HG02870 (cell line): ENCODE measurements at regions not wholly inside any gene's neighbourhood (a gene's known extent, or its start where the extent isn't known, plus 50 kb on each side); places are given as distances from the start of the nearest gene placed in this dataset.
"Not testable (repeated sequence)": the region's sequence is repeated elsewhere in the genome, so short reads cannot be mapped to it uniquely, and the experiment has no call there.

Experiments
- ATAC-seq: cut with Tn5 transposase; IDR thresholded peaks from one replicate; pipeline ENCODE4 v1.9.1; 2021; ENCODE audit warnings: mild to moderate bottlenecking, moderate library complexity; ENCODE audit not compliant: unreplicated experiment

DNA sequence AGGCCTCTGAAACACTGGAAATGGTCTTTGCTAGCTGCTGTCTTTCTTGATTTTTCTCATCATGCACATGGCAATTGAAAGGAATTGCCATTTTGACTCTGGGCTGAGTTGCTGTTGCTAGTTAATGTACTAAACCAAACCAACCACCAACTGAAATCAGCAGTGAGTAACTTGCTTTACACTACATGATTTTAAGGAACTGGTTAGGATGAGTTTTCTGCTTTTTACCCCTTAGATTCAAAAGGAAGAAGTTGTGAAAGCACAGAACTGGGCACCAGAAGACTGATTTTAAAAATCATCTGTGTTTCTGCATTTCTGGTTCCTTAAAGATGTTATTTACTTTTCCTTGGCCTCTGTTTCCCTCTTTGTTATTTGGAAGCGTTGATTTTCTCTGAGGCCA, 361.9 kb downstream of the HLX start:
- no peak for ATAC-seq

DNA sequence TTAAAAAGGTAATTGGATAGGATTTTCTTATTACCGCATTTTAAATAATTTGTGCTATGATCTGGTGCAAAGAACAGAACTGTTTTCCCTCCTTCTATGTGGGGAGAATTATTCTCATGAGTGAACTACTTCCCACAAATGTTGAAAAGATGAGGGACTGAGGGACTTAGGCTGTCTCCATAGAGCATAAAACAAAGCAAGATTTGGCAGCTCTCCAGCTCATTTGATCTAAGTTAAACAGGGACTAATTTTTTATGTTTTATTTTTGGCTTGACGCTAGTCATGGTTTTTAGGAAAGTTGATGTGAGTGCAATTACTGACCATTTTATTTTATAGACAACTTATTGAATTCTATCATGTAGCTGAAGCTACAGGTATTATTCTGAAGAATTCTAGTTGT, 362.3 kb downstream of the HLX start:
- ATAC-seq = no peak

DNA sequence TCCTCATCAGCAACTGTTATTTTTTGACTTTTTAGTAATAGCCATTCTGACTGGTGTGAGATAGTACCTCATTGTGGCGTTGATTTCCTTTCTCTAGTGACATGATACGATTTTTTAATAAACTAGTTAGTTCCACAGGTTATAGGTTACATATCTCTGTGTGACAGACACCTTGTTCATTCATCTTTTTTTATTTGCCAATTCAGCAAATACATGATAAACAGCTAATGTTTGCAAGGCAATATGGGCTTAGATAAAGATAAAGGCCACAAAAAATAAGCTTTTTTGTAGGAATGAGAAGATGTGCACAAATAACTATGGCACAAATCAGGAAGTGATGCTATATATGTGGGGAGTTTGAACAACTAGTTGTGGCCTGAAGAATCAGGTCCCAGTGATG, 366.8 kb downstream of the HLX start:
- no peak for ATAC-seq

DNA sequence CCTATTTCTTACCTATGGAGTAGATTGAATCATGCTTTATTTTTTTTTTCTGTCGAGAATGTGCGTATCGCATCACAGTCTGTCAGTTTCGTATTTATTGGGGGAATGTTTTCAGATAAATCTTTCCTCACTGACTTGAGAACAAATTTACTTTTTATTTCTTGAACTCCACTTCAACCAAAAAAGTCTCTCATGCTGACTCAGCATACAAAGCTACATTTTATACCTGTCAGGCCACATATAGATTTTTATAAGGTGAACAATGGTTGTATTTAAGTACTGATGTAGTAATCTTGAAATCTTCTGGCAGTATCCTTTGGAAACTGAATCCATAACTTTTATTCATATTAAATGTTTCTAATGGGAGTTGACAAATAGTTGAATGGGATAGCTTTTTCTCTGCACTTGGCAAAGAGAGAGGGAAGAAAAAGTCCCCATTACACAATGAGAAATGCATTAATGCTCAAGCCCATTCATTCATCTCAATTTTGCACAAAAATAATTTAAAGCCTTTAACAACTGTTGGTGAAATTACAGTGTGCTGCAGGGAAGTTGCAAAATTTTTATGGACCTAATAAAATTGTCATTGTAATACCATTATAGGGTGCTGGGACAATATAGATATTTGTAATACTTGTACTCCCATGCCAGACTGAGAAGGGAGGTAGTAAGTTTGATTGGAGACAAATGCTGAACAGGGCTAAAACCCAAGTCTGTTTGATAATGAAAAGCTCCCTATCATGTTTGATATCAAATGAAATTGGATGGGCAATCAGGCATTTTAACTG, 367.6 kb downstream of the HLX start:
- no peak for ATAC-seq

DNA sequence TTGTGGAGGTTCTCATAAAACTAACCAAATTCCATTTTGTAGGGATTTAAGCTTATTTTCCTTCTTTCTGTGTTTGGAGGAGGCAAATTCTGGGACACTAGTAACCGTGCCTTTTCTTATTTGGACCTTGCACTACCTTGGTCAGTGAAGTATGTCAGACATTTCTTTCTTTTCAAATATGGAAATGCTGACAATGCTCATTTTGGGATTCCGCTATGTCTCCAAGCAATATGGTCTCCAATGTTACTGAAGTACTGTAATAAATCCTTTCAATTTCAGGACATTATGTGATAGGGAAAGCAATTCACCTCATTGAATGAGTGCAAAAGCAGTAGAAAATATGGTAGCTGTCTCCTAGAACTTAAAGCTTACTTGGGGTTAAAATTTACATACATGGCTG, 372.3 kb downstream of the HLX start:
- no peak for ATAC-seq

DNA sequence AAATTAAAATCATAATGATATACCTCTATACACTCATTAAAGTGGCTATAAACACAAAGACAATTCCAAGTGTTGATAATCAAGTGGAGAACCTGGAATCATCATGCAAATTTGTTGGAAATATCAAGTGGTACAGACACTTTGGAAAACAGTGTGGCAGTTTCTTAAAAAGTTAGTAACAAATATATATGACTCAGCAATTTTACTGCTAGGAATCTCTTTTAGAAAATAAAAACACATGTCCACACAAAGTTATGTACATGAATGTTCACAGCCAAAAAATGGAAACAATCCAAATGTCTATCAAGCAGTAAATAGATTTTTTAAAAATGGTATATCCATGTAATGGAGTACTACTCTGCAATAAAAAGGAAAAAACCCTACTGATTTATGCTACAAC, 375.6 kb downstream of the HLX start:
- ATAC-seq = no peak

DNA sequence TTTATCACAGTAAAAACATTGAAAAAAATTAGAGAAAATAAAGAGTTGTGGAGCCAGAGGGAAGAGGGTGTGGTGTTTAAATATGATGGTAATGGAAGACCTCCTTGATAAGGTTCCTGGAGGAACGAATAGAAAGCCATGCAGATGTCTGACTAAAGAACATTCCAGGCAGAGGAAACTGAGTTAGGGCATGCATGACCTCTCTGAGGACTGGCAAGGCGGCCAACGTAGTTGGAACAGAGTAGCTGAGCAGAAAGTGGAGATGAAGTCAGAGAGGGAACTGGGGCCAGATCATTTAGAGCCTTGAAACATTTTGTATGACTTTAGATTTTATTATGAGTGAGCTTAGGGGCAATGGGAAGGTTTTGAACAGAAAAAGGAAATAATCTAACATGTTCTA, 377.5 kb downstream of the HLX start:
- no peak for ATAC-seq

DNA sequence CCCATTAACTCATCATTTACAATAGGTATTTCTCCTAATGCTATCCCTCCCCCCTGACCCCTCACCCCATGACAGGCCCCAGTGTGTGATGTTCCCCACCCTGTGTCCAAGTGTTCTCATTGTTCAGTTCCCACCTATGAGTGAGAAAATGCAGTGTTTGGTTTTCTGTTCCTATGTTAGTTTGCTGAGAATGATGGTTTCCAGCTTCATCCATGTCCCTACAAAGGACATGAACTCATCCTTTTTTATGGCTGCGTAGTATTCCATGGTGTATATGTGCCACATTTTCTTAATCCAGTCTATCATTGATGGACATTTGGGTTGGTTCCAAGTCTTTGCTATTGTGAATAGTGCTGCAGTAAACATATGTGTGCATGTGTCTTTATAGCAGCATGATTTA, 378.3 kb downstream of the HLX start:
- ATAC-seq = not testable (repeated sequence)

DNA sequence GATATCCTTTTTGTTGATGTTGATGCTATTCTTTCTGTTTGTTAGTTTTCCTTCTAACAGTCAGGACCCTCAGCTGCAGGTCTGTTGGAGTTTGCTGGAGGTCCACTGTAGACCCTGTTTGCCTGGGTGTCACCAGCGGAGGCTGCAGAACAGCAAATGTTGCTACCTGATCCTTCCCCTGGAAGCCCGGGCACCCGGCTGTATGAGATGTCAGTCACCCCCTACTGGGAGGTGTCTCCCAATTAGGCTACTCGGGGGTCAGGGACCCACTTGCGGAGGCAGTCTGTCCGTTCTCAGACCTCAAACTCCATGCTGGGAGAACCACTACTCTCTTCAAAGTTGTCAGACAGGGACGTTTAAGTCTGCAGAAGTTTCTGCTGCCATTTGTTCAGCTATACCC, 383.4 kb downstream of the HLX start:
- not testable (repeated sequence) for ATAC-seq

DNA sequence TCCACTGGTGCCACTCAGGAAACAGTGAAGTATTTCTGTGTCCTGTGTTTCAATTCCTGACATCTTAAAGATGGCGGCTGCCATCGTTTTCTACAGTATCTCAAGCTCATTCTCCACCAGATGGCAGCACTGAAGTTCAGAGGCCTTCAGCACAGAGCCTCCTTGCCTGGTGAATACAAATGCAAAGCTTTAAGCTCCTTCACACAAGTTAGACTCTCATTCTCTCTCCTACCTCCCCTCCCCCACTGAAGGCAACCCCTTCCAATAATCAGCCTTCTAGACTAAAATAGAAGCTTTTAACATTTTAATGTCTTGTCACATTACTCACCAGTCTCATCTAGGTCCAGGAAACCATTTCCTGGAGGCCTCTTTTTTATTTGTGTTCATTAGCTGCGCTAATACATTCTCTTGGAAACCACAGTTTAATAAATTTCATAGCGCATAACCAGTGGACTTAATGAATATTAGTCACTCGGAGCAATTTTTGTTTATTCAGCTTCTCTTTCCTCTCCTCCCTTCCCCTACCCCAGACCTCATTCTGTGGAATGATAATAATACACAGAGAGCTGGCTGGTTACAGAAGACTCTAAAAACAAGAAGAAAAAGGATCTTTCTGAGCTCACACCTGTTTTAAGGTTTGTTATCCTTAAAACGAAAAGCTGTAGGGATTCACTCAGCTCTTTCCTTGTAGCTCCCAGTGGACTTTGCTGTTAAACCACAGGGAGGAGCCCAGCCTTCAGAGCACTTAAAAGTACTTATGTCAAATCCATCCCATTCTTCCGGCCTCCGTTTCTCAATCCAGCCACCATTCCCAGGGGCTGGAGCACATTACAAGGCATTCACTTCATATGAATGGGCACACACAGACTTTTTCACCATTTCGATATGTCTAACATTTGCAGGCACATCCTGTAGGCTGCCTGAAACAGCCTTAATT, 384.9 kb downstream of the HLX start:
- peak; percentile 96 for ATAC-seq

DNA sequence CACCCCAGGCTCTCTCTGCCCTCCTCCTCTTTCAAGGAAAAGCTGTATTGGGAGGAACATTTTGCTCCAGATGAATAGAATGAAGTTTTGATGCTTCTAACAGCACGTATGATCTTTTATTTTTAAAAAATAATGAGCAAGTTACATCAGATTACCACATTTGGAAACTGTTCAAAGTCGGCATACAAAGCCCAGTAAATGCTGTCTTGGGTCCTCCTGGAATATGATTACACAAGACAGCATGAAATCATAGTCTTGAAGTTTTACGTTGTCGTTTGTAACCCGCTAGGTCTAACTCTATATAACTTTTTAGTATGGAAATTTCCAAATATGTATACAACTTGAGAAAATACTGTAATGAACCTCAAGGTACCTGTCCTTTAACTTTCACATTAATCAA, 385.6 kb downstream of the HLX start:
- ATAC-seq = no peak

DNA sequence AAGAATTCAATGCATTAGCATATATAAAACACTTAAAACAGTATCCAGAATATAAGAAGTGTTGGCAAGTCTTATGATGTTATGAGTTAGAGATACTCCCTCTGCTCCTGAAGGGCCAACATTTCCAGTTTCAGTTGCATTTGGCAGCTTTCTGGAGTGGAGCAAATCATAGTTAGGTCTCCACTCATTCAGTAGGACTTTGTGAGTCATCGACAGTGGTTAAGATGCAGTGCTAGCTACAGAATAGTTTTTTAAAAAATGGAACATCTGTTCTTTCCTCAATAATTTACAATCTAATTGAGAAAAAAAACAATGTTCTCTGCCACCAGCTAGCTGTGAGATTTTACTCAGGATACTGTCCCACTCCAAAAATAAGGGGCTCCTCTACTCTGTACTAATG, 389.1 kb downstream of the HLX start:
- no peak for ATAC-seq

DNA sequence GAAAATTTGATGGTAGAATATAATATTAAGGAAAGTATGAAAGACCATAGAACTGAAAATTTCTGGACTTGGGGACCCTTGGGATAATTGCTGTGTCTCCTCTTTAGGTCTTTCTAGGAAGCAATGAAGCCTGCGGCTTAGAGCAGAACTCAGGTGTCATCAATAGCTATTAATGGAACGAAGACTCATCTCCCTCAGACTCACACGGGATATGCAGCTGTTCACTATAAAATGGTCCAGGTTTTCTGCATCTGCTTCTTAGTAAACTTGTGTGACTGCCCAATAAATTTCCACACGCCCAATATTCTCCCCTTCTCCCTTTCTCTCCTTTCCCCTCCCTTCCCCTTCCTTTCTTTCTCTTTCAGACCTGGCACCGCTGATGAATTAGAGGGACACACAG, 392.5 kb downstream of the HLX start:
- no peak for ATAC-seq

DNA sequence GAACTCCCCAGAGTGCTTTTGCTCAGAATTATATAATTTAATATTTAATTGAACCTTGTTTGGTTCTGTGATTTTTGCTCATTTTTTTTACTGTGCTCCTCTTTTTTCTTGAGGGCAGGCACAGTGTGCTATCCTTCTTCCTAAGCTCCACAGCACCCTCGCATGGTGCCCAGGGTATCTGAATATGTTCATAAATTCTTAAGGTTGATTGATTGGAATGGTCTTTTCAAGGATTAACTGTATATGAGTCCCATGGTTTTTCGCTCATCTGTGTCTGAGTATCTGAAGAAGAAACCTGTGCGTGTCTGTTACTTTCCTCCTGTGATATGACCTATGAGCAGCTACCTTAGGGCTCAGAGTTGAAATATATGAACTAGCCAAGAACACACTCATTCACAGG, 393.7 kb downstream of the HLX start:
- ATAC-seq = no peak

DNA sequence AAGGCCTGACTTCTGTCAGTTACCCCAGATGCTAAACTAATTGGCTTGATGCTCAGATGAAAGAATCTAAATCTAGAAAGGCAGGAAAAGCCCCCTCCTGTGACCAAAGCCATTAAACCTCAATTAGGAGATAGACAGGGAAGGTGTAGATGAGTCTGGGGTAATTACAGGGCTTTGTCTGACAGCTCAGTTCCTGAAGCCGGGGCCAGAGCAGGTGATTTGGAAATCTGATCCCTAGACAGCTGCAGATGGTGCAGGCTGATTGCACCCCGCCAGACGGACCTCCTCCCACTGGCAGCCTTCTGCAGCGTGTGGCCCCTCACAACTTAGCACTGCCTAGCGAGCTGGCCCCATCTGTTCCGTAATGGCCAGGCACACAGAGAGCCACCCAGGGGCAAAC, 395.1 kb downstream of the HLX start:
- no peak for ATAC-seq

DNA sequence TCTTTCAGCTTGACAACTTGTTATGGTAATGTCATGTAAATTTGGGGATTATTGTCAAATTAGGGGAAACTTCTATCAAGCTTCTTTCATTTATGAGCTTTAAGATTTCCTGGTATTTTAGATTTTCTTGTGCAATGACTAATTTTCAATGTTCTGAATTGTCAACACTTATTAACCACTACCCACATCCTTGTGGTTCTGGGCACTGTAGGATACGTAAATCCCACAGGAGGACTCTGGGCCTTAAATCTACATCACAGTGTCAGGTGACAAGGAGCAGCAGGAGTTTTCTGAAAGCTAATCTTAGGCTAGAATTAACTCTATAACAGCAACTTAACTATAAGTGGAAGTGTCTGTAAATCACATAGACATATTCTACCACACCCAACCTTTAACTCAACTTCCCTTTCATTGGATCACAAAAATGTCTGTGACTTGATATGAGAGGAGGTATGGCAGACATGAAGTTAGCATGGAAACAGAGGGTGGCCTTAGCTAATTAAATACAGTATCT, 397.7 kb downstream of the HLX start:
- ATAC-seq = no peak

DNA sequence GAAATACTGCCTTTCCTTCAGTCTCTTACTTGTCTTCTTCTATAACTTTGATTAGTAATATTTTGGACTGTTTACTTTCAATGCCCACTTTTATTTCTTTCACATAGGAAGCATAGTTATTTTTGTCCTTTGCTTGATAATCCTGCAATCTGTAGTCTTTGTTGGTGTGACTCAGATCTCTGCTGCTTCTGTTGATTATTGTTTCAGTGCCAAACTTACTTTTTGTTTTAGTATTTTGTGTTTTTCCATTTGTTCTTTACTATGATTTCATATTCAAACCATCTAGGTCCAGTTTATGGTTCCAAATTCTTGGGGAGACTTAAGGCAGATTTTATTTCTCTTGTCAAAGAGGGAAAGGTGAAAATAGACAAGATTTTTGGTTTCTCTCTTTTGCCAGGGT, 399.9 kb downstream of the HLX start:
- no peak for ATAC-seq

DNA sequence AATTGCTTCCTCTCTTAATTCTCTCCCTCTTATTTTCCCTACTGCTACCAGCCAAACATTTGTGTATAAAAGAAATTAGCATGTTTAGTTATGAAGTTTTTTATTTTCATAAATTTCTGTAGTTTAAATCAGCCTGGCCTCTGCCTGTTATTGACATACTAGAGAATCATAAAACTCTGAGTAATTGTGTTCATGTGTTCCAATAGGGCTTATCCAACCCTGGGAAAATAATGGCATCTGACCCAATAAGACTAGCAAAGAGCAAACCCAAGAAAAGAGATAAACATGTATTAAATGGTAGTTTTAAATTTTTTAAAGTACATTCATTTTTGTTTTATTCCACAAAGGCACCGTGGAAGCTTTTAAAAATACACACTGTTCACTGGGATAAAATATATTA, 404.3 kb downstream of the HLX start:
- no peak for ATAC-seq

DNA sequence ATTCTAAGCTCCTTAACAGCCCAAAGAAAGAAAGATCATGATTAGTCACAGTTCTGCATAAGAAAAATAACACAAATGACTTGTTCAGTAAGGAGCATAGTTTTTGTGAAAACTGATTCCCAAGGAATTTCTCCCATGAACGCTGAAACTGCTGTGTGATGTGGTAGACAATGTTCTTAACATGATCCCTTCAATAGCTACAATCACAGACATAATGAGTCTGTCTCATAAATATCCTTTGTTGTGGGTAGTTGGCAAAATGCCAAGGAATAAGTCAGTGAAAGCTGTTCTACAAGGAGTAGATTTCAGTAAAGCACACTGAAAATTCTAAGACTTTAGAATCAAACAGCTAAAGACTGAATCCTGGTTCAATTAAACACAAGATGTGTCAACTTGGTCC, 404.8 kb downstream of the HLX start:
- no peak for ATAC-seq

DNA sequence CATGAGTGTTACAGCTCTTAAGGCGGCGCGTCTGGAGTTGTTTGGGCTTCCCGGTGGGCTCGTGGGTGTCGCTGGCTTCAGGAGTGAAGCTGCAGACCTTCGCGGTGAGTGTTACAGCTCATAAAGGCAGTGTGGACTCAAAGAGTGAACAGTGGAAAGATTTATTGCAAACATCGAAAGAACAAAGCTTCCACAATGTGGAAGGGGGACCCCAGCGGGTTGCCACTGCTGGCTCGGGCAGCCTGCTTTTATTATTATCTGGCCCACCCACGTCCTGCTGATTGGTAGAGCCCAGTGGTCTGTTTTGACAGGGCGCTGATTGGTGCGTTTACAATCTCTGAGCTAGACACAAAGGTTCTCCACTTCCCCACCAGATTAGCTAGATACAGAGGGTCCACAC, 405.7 kb downstream of the HLX start:
- not testable (repeated sequence) for ATAC-seq

DNA sequence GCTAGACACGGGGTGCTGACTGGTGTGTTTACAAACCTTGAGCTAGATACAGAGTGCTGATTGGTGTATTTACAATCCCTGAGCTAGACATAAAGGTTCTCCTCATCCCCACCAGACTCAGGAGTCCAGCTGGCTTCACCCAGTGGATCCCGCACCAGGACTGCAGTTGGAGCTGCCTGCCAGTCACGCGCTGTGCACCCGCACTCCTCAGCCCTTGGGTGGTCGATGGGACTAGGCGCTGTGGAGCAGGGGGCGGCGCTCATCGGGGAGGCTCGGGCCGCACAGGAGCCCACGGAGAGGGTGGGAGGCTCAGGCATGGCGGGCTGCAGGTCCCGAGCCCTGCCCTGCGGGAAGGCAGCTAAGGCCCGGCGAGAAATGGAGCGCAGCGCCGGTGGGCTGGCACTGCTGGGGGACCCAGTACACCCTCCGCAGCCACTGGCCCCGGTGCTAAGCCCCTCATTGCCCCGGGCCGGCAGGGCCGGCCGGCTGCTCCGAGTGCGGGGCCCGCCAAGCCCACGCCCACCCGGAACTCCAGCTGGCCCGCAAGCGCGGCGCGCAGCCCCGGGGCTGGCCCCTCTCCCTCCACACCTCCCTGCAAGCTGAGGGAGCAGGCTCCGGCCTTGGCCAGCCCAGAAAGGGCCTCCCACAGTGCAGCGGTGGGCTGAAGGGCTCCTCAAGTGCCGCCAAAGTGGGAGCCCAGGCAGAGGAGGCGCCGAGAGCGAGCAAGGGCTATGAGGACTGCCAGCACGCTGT, 406.4 kb downstream of the HLX start:
- not testable (repeated sequence) for ATAC-seq
